PC-9 (cell line): ENCODE measurements at regions not wholly inside any gene's neighbourhood (a gene's known extent, or its start where the extent isn't known, plus 50 kb on each side); places are given as distances from the start of the nearest gene placed in this dataset.

ENCODE experiments used
- BruUV-seq: library from RNA; stranded (reverse); fragments of 400-500 nt; replicated peaks from 2 replicates; lab custom pipeline; 2021; lab: Mats Ljungman, UMichigan
- CTCF ChIA-PET: fragments of 300-600 bp; sonication (Branson Sonifier 250); formaldehyde crosslinking; loops from one replicate; lab custom pipeline; 2022; ENCODE audit warnings: antibody characterized with exemption; lab: Charles Lee
- POLR2A ChIA-PET: fragments of 300-600 bp; sonication (Branson Sonifier 250); formaldehyde crosslinking; loops from one replicate; lab custom pipeline; 2022; ENCODE audit warnings: antibody characterized with exemption; ENCODE audit not compliant: unreplicated experiment; lab: Charles Lee
- DNase-seq, 2 experiments: peaks; one replicate each; pipeline versions ENCODE4 v3.0.0 to v3.0.0-alpha.2; 2015 to 2022; ENCODE audit warnings: mixed read lengths in 1 of 2
- H2AFZ ChIP-seq: fragments of 200-600 bp; sonication (generic); 2 replicates; pipeline ENCODE4 v1.8.1; 2017; ENCODE audit warnings: antibody characterized with exemption
- H3F3A ChIP-seq: fragments of 200-600 bp; sonication (generic); 2 replicates; pipeline ENCODE4 v1.8.1; 2017; ENCODE audit warnings: antibody characterized with exemption, mild to moderate bottlenecking, low read depth; ENCODE audit not compliant: insufficient read depth
- H3K27ac ChIP-seq: fragments of 200-600 bp; sonication (generic); 2 replicates; pipeline ENCODE4 v1.6.1; 2016; ENCODE audit warnings: mixed run types
- H3K27me3 ChIP-seq: fragments of 200-600 bp; sonication (generic); 2 replicates; pipeline ENCODE4 v1.6.1; 2016; ENCODE audit warnings: low read depth, mixed run types; ENCODE audit not compliant: insufficient read depth
- H3K36me3 ChIP-seq: fragments of 200-600 bp; sonication (generic); 2 replicates; pipeline ENCODE4 v1.6.1; 2016; ENCODE audit warnings: low read depth, mixed run types
- H3K4me1 ChIP-seq: fragments of 200-600 bp; sonication (generic); replicated peaks from 2 replicates; pipeline ENCODE4 v1.6.1; 2016; ENCODE audit warnings: mixed run types; ENCODE audit not compliant: insufficient read depth
- H3K4me2 ChIP-seq: fragments of 200-600 bp; sonication (generic); 2 replicates; pipeline ENCODE4 v1.6.1; 2017; ENCODE audit warnings: mixed run types
- H3K4me3 ChIP-seq: fragments of 200-600 bp; sonication (generic); 2 replicates; pipeline ENCODE4 v1.6.1; 2016; ENCODE audit warnings: mixed run types
- H3K79me2 ChIP-seq: fragments of 200-600 bp; sonication (generic); 2 replicates; pipeline ENCODE4 v1.6.1; 2017; ENCODE audit warnings: low read depth, mixed run types
- H3K9me2 ChIP-seq: fragments of 200-600 bp; sonication (generic); 2 replicates; pipeline ENCODE4 v1.8.1; 2017; ENCODE audit warnings: mild to moderate bottlenecking; ENCODE audit not compliant: insufficient read depth
- H3K9me3 ChIP-seq: fragments of 200-600 bp; sonication (generic); 2 replicates; pipeline ENCODE4 v1.8.1; 2016; ENCODE audit warnings: low read depth; ENCODE audit not compliant: insufficient read depth
- H4K20me1 ChIP-seq: fragments of 200-600 bp; sonication (generic); 2 replicates; pipeline ENCODE4 v1.8.1; 2017; ENCODE audit not compliant: insufficient read depth
- CTCF ChIP-seq: fragments of 200-600 bp; sonication (generic); conservative IDR thresholded peaks from 2 replicates; pipeline ENCODE4 v1.6.1; 2017; ENCODE audit warnings: mixed run types, antibody characterized with exemption, mild to moderate bottlenecking, moderate library complexity
- EZH2 ChIP-seq: fragments of 200-600 bp; sonication (generic); IDR thresholded peaks from 2 replicates; pipeline ENCODE4 v1.8.0; 2017; ENCODE audit warnings: antibody characterized with exemption, low read depth
- intact Hi-C: fragments of 100-400 bp; cut with micrococcal nuclease; formaldehyde crosslinking; loops from one replicate; pipeline ENCODE4 v1.10.0; 2022; ENCODE audit not compliant: unreplicated experiment

- intact Hi-C loops: no loop called here
- Histone ChIP-seq H3F3A (no peaks in the 10 kb centered on the region), H2AFZ (no peak overlapping the region), H3K4me2 (no peak overlapping the region), H3K4me3 (no peak overlapping the region), H3K27ac (no peak overlapping the region), H3K4me1 (no peaks in the 10 kb centered on the region), H3K79me2 (no peaks in the 10 kb centered on the region), H3K36me3 (no peaks in the 10 kb centered on the region), H3K9me3 (no peaks in the 10 kb centered on the region), H3K9me2 (no peaks in the 10 kb centered on the region), H3K27me3 (0 out of 2 replicates have a peak, but pooled peaks cover 3% of the 10 kb centered on the region), H4K20me1 (no peaks in the 10 kb centered on the region)
- CTCF ChIA-PET: no interaction called here
- BruUV-seq: no TSS peak
- DNase-seq: no peak
- TF ChIP-seq CTCF: no peak
- no peak for TF ChIP-seq EZH2
- POLR2A ChIA-PET: no interaction called here
Observed at GRCh38 chrX:148416931-148417330, 83.5 kb upstream of the AFF2 start.

- Histone ChIP-seq H3K27ac (no peak overlapping the region), H3K4me3 (no peak overlapping the region), H4K20me1 (no peaks in the 10 kb centered on the region), H3K36me3 (no peaks in the 10 kb centered on the region), H3F3A (no peaks in the 10 kb centered on the region), H3K4me1 (no peaks in the 10 kb centered on the region), H3K9me3 (no peaks in the 10 kb centered on the region), H3K4me2 (no peak overlapping the region), H3K9me2 (no peaks in the 10 kb centered on the region), H3K79me2 (no peaks in the 10 kb centered on the region), H2AFZ (no peak overlapping the region), H3K27me3 (0 out of 2 replicates have a peak, but pooled peaks cover 3% of the 10 kb centered on the region)
- TF ChIP-seq EZH2: no peak
- TF ChIP-seq CTCF: no peak
- ChIA-PET POLR2A (no interaction called here), CTCF (no interaction called here)
- intact Hi-C loops: no loop called here
- BruUV-seq: no TSS peak
- no peak for DNase-seq
Observed at GRCh38 chrX:148417934-148418333, 82.5 kb upstream of the AFF2 start.

GRCh38 chrX:148422526-148422925, 77.9 kb upstream of the AFF2 start:
- Histone ChIP-seq H2AFZ (no peak overlapping the region), H3K27me3 (no peaks in the 10 kb centered on the region), H3K4me3 (no peak overlapping the region), H4K20me1 (no peaks in the 10 kb centered on the region), H3K9me3 (no peaks in the 10 kb centered on the region), H3K9me2 (no peaks in the 10 kb centered on the region), H3K4me2 (no peak overlapping the region), H3K79me2 (no peaks in the 10 kb centered on the region), H3F3A (no peaks in the 10 kb centered on the region), H3K36me3 (no peaks in the 10 kb centered on the region), H3K27ac (no peak overlapping the region), H3K4me1 (no peaks in the 10 kb centered on the region)
- BruUV-seq: no TSS peak
- intact Hi-C loops: no loop called here
- no peak for DNase-seq
- TF ChIP-seq CTCF: no peak
- TF ChIP-seq EZH2: no peak
- ChIA-PET POLR2A (no interaction called here), CTCF (no interaction called here)
